WTC11 (cell line): ENCODE measurements at regions not wholly inside any gene's neighbourhood (a gene's known extent, or its start where the extent isn't known, plus 50 kb on each side); places are given as distances from the start of the nearest gene placed in this dataset.

Source experiments
- CBFB ChIP-seq: sonication (generic); formaldehyde crosslinking; IDR thresholded peaks from 2 replicates; pipeline ENCODE4 v1.8.1; 2022; ENCODE audit warnings: mild to moderate bottlenecking, low read depth, missing genetic modification reagents
- FOXP1 ChIP-seq: sonication (generic); formaldehyde crosslinking; IDR thresholded peaks from 2 replicates; pipeline ENCODE4 v1.8.0; 2022; ENCODE audit warnings: missing genetic modification reagents, mild to moderate bottlenecking, moderate library complexity, borderline replicate concordance
- SP1 ChIP-seq: sonication (generic); formaldehyde crosslinking; conservative IDR thresholded peaks from 2 replicates; pipeline ENCODE4 v1.8.1; 2022; ENCODE audit warnings: missing genetic modification reagents
- ZNF232 ChIP-seq: sonication (generic); formaldehyde crosslinking; IDR thresholded peaks from 2 replicates; pipeline ENCODE4 v1.8.0; 2022; ENCODE audit warnings: mild to moderate bottlenecking, missing genetic modification reagents
- TF ChIP-seq, protein P1 (sequence below): sonication (generic); formaldehyde crosslinking; IDR thresholded peaks from 2 replicates; pipeline ENCODE4 v1.8.1; 2022; ENCODE audit warnings: low read depth, mild to moderate bottlenecking, moderate library complexity, missing genetic modification reagents, borderline replicate concordance
- TF ChIP-seq, protein P2 (sequence below): sonication (generic); formaldehyde crosslinking; IDR thresholded peaks from 2 replicates; pipeline ENCODE4 v1.8.0; 2022; ENCODE audit warnings: mild to moderate bottlenecking, missing genetic modification reagents
- TF ChIP-seq, protein P3 (sequence below): sonication (generic); formaldehyde crosslinking; IDR thresholded peaks from 2 replicates; pipeline ENCODE4 v1.8.1; 2023; ENCODE audit warnings: mild to moderate bottlenecking, missing genetic modification reagents, borderline replicate concordance

DNA sequence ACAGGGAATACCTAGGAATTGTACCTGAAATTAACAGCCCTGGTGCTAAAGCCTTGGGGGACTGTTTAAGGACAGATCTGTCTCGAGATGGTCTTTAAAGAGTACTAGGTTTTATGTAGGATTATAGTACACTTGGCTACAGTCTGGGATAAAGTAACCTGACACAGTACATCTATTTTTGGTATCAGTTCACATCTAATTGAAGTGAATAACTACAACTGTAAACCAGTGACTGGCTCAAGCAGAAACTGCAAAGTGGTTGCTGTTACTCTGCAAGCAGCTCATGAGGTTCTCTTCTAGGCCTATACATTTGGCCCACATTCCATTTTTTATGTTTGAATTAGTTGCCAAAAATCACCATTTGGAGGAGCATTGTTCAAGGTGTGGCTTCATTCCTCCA lies 320.8 kb upstream of the USP25 start:
- TF ChIP-seq CBFB (CRISPR knock-in tag) (no peak), ZNF232 (CRISPR knock-in tag) (no peak), FOXP1 (no peak), SP1 (no peak)
- TF ChIP-seq, protein P1, sequence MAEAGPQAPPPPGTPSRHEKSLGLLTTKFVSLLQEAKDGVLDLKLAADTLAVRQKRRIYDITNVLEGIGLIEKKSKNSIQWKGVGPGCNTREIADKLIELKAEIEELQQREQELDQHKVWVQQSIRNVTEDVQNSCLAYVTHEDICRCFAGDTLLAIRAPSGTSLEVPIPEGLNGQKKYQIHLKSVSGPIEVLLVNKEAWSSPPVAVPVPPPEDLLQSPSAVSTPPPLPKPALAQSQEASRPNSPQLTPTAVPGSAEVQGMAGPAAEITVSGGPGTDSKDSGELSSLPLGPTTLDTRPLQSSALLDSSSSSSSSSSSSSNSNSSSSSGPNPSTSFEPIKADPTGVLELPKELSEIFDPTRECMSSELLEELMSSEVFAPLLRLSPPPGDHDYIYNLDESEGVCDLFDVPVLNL, result no peak
- TF ChIP-seq, protein P2, sequence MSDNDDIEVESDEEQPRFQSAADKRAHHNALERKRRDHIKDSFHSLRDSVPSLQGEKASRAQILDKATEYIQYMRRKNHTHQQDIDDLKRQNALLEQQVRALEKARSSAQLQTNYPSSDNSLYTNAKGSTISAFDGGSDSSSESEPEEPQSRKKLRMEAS (CRISPR knock-in tag), result no peak
- TF ChIP-seq, protein P3, sequence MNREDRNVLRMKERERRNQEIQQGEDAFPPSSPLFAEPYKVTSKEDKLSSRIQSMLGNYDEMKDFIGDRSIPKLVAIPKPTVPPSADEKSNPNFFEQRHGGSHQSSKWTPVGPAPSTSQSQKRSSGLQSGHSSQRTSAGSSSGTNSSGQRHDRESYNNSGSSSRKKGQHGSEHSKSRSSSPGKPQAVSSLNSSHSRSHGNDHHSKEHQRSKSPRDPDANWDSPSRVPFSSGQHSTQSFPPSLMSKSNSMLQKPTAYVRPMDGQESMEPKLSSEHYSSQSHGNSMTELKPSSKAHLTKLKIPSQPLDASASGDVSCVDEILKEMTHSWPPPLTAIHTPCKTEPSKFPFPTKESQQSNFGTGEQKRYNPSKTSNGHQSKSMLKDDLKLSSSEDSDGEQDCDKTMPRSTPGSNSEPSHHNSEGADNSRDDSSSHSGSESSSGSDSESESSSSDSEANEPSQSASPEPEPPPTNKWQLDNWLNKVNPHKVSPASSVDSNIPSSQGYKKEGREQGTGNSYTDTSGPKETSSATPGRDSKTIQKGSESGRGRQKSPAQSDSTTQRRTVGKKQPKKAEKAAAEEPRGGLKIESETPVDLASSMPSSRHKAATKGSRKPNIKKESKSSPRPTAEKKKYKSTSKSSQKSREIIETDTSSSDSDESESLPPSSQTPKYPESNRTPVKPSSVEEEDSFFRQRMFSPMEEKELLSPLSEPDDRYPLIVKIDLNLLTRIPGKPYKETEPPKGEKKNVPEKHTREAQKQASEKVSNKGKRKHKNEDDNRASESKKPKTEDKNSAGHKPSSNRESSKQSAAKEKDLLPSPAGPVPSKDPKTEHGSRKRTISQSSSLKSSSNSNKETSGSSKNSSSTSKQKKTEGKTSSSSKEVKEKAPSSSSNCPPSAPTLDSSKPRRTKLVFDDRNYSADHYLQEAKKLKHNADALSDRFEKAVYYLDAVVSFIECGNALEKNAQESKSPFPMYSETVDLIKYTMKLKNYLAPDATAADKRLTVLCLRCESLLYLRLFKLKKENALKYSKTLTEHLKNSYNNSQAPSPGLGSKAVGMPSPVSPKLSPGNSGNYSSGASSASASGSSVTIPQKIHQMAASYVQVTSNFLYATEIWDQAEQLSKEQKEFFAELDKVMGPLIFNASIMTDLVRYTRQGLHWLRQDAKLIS, result no peak
